Astrocyte (in vitro differentiated cells and primary cell): ENCODE measurements at regions not wholly inside any gene's neighbourhood (a gene's known extent, or its start where the extent isn't known, plus 50 kb on each side); places are given as distances from the start of the nearest gene placed in this dataset.

ENCODE experiments used
- CTCF ChIP-seq: IDR thresholded peaks from 2 replicates; pipeline ENCODE4 v1.5.1; 2011; ENCODE audit warnings: low read depth, mild to moderate bottlenecking, inconsistent platforms, low read length, moderate library complexity; ENCODE audit not compliant: insufficient read depth
- EZH2 ChIP-seq: IDR thresholded peaks from 2 replicates; pipeline ENCODE4 v1.6.1; 2012; ENCODE audit warnings: mild to moderate bottlenecking, low read length, inconsistent platforms; ENCODE audit not compliant: insufficient read depth

- TF ChIP-seq CTCF (no peak), EZH2 (no peak)
Observed at GRCh38 chr9:115770521-115770920, 383.1 kb upstream of the PAPPA start.
